DMS 273 (cell line): ENCODE measurements at regions not wholly inside any gene's neighbourhood (a gene's known extent, or its start where the extent isn't known, plus 50 kb on each side); places are given as distances from the start of the nearest gene placed in this dataset.
A peak's percentile ranks its signal among the peaks of the same experiment; 100 is the strongest.
"Not testable (repeated sequence)": the region's sequence is repeated elsewhere in the genome, so short reads cannot be mapped to it uniquely, and the experiment has no call there.

Experiments
- DNase-seq: peaks from one replicate; lab custom pipeline; 2025; ENCODE audit not compliant: unreplicated experiment; lab: John Stamatoyannopoulos, UW

DNA sequence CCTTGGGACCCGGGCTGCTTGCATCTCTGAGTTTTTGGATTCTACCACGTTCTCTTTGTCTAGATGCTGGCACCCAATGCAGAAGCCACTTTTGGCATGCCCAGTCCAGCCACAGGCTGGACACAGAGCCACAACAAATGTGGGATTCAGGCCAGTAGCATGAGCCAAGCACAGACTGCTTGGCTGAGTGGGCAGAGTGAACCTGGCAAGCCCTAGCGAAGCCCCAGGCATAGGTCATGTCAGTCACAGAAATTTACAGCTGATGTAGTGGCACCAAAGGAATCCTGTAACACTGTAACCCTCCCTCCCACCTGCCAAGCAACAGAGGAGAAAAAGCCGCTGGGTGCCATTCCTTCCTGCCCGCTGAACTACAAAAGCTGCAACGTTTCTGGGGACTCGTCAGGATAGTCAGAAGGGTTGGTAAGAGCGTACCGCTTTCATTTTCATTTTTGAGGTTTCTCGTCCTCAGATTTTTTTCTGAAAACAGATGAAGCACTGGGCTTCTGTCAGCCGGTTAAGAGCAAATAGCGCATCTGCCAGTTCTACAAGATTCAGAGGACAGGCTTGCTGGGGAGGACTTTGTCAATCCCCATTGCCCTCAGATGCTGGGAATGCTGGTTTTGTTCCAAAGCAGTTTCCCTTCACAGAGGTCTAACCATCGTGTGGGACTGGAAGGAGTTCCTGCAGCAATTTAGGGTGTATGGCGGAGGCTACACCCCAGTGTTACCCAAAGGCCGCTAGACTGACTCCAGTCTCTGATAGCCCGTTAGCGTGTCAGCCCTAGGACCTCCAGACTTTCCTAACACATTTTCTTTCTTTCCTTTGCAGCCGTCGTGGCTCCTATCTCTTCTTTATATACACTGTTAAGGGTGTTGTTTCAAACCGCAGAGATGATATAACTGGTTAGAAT lies 399.0 kb downstream of the HTR1A start:
- DNase-seq = no peak

DNA sequence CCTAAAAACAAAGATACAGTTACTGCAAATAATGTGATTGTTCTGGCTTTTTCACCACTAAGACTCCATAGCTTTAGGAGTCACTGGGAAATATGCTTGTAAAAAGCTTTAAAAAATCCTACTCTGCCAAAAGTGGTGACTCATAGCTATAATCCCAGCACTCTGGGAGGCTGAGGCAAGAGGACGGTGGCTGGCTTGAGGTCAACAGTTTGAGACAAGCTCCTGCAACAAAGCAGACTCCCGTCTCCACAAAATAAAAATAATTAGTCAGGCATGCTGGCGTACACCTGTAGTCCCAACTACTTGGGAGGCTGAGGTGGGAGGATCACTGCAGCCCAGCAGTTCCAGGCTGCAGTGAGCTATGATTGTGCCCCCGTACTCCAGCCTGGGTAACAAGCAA lies 406.4 kb downstream of the HTR1A start:
- no peak for DNase-seq

DNA sequence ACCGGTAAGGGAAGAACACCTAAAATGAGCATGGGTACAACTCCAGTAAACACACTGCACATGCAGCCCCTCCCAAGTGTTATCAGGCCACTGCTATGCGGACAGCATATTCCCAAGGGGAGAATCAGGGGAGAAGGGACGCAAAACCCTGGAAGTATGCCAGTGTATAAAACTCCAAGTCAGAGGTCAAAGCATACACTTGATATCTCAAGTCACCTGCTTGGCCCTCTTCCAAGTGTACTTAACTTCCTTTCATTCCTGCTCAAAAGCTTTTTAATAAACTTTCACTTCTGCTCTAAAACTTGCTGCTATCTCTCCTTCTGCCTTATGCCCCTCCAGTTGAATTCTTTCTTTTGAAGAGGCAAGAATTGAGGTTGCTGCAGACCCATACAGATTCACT lies 408.1 kb downstream of the HTR1A start:
- DNase-seq = no peak

DNA sequence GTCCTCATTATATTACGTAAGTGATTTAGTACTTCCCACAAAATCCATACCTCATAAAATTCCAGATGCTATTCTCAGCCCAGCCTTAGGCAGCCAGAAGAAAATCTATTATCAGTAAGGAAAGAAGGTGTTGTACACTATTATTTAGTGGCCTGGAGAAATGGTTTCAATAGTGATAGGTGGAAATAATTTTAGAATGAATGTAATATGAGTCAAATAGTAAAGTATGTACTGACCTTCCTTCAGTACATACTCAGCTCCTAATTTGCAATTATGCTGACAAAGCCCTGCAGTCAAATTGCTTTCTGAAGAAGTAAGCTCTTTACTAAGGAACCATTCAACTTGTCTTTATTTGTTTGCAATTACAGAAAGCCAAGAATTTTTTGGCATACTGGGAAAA lies 409.2 kb downstream of the HTR1A start:
- DNase-seq = no peak

DNA sequence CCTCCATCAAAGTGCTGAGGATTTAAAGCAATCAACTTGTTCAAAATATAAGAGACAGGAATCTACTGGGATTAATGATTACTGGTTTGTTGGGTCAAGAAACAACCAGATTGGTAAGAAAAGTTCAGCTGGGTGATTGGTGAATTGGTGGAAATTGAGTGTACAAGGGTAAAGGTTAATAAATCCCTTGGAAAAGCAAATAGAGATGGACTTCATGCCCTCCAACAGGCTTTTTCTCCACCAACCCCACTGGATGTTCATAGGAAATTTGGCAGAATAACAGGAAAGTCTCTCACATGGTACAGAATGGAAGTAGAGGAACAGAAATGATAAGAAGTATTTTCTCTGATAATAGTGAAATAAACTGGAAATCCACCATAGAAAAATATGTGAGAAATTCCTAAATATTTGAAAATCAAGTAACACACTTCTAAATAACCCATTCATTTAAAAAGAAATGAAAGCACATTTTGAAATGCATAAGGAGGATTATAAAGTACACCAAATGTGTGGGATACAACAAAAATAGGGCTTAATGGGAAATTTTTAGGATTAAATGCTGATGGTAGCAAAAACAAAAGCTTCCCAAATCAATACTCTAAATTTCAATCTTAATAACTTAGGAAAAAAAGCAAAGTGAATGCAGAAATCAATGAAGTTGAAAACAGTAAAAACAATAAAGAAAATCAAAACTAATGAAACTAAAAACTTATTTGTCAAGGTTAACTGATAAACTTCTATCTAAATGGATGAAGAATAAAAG lies 426.2 kb downstream of the HTR1A start:
- no peak for DNase-seq

DNA sequence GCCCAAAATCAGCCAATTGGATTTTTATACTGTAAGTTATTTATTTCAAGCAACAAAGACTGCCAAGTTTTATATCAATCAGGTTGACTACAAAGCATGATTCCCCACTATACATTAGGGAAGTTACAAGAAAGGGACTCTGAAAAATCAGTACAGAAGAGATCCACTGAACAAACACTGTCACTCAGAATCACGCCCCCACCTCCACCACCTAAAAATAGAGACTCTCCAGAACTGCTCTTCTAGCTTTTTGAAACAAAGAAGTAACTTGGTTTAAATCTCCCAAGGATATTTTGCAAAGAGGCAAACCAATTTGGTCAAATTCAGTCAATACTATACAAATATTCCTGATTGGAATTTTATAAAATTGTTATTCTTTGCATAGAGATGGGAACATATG lies 438.0 kb downstream of the HTR1A start:
- DNase-seq = no peak

DNA sequence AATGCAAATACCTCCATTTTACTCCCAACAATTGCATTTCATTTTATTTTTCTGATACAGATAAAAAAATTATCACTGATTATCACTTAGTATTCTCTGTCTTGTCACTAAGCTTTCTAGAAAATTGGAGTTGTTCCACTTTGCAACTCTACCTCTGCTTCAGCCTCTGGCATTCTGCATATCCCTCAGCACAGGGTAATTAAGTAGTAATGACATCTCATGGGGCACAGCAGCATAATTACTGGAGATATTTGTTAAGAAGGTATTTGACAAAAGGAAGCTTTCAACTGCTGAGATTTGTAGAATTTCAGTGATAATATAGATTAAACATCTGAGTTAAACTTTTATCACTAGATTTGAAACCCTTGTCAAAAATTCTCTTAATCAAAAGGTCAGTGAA lies 446.2 kb downstream of the HTR1A start:
- DNase-seq = no peak

DNA sequence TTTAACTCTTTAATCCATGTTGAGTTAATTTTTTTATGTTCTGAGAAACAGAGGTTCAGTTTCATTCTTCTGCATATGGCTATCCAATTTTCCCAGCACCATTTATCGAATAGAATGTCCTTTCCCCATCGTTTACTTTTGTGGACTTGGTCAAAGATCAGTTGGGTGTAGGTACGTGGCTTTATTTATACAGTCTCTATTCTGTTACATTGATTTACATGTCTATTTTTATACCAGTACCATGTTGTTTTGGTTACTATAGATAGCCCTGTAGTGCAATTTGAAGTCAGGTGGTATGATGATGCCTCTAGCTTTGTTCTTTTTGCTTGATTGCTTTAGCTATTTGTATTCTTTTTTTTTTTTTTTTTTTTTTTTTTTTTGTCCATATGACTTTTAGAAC lies 462.0 kb downstream of the HTR1A start:
- DNase-seq = no peak

DNA sequence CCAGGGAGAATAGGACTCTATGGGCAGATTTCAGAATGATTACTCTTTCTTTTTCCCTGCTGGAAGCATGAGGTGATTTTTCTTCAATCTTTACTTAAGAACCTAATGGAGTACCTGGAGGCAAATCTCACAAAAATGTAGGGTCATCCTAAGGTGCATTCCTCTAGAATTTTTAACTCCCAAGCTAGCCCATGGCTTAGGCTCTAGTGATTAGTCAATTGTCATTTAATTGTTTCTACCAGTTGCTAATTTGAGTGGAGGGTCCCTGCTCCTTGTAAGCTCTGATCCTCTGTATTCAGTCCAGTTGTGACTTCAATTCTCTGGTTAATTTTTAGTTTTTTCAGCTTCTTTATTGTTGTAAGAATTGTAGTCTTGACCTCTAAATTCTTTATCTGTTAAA lies 467.0 kb downstream of the HTR1A start:
- no peak for DNase-seq

DNA sequence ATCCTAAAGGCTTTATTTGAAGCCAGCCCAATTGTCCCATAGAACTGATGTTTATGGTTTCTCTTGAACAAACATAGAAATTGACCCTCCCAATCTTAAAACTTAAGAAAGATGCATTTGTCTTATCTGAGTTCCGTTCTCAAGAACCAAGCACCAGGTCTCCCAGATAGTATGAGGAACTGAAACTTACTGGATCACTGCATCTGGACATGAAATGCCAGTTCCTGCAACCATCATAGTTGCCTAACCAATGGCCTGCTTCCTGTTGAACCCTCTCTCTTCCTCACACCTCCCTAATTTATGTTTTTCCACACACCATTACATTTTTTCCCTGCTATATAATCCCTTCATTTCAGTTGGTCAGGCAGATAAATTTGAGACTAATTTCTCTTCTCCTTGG lies 478.9 kb downstream of the HTR1A start:
- no peak for DNase-seq

DNA sequence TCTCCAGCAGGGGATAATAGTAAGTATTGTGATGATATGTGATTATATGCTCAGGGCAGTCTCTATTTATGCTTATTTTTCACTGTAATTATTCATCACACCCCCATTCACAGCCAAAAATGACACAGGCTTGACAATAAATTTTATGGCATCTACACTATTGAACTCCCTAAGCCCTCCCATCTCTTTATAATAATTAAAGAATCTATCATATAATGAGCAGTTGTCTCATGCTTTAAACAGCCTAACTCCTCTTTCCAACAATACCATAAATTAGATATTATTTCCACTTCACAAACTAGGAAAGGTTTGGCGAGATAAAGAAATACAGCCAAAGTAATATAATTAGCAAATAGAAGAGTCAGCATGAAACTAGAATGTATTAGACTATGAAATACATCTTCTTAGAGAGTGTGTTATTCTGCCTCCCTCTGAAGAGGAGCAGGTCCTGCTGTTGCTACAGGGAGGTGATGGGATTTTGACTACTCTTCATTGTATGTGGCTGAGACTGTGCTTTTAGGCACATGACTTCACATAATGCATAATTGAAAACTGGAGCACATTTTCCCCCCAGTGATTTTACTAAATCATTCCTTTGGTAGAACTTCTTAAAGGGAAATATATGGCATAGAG lies 488.8 kb downstream of the HTR1A start:
- no peak for DNase-seq

DNA sequence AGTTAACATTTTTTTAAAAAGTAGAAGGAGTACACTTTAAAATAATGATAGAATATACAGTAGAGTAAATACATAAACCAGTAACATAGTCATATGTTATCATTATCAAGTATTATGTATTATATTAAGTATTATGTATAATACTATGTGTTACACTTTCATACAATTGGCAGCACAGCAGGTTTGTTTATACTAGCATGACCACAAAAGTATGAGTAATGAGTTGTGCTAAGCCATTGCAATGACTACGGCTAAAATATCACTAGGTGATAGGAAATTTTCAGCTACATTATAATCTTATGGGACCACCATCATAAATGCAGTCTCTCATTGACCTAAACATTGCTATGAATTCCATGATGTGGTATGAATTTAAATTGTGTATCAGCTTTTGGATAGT lies 506.0 kb downstream of the HTR1A start:
- no peak for DNase-seq

DNA sequence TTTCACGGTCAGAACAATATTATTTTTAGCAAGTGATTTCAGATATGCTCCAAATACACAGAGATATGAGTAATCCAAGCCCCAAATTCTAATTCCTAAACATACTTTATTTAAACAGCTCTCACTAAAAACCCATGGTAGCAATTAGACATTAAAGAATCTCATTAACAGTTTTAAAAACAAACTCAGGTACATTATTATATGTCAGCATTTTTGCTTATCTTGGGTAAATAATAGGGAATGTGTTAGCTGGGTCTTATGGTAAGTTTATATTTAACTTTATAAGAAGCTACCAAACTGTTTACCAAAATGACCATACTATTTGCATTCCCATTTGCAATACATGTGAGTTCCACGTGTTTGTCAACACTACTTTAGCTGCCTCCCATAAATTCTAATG lies 511.1 kb downstream of the HTR1A start:
- DNase-seq = no peak

DNA sequence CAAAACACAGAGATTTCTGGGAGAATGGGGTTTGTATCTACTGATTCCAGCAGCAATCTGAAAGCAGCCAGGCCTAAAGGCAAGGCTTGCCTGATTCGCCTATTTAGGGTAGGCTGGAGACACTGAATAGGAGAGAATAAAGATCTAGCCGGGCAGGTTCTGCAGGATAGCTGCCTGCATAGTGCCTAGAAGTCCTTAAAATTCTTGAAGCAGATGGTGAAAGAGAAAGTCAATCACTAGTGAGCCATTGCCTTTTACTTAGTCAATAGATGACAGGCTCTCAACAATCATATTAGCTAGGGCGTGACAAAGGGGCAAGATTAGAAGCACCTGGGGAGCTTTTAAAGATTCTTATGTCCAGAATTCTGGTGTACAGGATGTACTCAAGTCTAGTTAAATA lies 522.7 kb downstream of the HTR1A start:
- no peak for DNase-seq

DNA sequence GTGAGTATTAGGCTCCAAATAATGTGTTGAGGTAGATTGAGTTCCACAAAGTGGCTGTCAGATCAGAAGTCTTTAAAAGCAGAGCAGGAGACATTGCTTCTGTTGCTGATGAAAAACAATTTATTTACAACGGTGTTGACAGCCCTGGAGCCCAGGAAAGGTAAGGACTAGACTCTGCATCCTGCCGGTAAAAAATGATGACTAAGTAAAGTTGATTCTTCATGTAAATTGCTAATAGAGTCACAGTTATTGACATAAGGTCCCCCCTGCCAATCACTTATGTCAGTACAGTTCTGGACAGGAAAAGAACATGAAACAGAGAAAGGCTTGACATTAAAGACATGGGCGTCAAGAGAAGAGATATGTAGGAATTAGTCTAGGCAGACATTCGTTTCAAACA lies 552.5 kb downstream of the HTR1A start:
- no peak for DNase-seq

DNA sequence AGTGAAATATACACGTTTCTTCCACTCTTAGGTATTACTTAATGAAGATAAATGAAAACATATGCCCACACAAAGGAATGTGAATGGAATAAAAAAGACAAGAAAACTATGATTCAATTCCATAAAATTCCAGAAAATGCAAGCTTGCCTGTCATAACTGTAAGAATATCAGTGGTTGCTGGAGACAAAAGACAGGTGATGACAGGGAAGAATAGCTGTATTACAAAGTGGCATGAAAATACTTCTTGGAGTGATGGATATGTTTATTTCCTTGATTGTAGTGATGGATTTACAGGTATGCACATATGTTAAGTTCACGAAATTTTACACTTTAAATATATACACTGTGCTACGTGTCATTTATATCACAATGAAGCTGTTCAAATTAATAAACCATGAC lies 553.3 kb downstream of the HTR1A start:
- no peak for DNase-seq

DNA sequence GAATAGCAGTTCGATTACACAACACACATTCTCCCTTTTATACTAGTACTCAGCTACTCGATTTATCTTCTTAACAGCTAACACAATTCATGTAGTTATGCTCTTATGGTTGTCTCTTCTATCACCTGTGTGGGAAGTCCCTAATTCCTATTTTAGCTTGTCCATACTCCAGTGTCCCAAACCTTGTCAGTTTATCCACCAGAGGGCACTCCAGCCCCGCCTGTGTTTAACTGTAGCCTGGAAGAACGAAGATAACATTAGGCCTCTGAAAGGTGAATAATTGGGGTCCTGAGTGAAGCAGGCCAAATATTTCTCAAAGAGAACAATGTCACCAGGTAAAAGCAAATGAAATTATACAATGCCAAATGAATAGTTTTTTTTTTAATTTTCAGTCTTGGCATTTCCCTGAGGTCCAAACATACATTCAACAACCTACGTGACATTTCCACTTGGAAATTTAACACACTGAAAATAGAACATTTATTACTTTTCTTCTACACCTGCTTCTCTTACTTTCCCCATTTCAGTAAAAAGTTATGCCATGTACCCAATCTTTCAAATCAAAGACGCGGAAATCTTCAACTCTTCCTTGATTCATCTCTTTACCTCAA lies 560.7 kb downstream of the HTR1A start:
- peak; percentile 83 for DNase-seq

DNA sequence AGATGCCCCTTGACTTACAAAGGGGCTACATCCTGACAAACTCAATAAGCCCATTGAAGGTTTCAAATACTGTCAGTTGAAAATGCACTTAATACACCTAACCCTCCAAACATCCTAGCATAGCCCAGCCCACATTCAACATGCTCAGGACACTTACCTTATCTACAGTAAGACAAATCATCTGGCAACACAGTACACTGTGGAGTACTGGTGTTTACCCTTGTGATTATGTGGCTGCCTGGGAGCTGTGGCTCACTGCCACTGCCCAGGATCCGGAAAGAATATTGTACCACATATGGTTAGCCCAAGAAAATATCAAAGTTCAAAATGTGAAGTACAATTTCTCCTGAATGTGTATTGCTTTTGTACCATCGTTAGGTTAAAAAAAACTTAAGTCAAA lies 562.2 kb downstream of the HTR1A start:
- DNase-seq = no peak

DNA sequence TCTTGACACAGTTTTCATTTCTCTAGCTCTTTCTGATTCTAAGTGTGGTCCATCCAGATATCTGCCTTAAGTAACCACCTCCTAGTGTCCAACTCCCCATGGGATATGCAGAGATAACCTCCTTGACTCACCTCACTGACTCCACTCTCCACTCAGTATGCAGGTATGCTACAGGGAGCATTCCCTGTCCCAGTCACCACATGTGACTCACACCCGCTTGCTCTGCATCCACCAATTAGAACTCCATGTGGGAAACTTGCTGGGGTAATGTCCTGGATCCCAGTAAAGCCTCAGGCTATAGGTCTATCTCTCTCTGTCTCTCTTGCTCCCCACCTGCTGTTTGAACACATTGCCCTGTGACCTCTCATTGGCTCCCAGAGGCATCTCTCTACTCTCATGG lies 563.9 kb downstream of the HTR1A start:
- DNase-seq = no peak

DNA sequence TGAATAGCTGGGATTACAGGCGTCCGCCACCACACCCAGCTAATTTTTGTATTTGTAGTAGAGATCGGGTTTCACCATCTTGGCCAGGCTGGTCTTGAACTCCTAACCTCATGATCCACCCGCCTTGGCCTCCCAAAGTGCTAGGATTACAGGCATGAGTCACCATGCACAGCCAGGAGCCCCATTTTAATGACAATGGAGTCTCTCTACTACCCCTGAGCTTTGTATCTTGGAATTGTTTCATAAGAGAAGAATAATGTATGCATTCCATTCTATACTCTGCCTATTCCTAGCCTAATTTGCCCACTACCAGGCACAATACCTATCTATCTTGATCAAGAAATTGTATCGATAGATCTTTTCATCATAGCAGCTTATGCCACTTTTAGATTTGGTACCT lies 574.1 kb downstream of the HTR1A start:
- not testable (repeated sequence) for DNase-seq

DNA sequence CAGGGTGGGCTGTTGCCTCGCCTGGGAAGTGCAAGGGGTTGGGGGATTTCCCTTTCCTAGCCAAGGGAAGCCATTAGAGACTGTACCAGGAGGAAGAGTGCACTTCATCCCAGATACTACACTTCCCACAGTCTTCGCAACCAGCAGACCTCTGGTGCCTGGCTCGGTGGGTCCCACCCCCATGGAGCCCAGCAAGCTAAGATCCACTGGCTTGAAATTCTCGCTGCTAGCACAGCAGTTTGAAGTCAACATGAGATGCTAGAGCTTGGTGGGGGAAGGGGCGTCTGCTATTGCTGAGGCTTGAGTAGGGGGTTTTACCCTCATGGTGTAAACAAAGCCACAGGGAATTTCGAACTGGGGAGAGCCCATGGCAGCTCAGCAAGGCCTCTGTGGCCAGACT lies 586.4 kb downstream of the HTR1A start:
- DNase-seq = no peak

DNA sequence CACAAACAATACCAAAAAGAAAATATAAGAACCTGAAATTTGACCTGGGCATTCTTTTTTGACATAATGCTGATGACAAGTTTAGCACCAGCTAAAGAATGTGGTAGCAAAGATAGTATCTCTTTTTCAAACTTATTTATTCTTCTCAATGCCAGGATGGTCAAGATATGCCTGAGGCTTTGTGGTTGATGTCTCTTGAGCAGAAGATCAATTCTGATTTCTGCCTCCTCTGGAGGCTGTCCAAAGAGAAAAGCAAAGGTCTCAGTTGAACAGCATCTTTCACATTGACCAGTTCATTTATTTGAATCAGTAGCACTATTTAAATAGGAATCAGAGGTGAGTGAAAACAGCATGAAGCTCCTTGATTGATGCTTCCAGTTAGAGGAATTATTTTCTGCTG lies 588.2 kb downstream of the HTR1A start:
- no peak for DNase-seq
